ENCODE measurements at regions not wholly inside any gene's neighbourhood (a gene's known extent, or its start where the extent isn't known, plus 50 kb on each side); places are given as distances from the start of the nearest gene placed in this dataset.

- TF ChIP-seq, protein P1, sequence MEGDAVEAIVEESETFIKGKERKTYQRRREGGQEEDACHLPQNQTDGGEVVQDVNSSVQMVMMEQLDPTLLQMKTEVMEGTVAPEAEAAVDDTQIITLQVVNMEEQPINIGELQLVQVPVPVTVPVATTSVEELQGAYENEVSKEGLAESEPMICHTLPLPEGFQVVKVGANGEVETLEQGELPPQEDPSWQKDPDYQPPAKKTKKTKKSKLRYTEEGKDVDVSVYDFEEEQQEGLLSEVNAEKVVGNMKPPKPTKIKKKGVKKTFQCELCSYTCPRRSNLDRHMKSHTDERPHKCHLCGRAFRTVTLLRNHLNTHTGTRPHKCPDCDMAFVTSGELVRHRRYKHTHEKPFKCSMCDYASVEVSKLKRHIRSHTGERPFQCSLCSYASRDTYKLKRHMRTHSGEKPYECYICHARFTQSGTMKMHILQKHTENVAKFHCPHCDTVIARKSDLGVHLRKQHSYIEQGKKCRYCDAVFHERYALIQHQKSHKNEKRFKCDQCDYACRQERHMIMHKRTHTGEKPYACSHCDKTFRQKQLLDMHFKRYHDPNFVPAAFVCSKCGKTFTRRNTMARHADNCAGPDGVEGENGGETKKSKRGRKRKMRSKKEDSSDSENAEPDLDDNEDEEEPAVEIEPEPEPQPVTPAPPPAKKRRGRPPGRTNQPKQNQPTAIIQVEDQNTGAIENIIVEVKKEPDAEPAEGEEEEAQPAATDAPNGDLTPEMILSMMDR (IDR thresholded peaks at IDR 0.05; ENCODE audit: unreplicated experiment in 3 of 3) = no peak
- peak overlapping the region in 2 of 3 experiments; percentile 25 to 42 for H3K27ac Mint-ChIP-seq
- no peaks in the 10 kb centered on the region for H3K9me3 Mint-ChIP-seq
- no peaks in the 10 kb centered on the region for H3K36me3 Mint-ChIP-seq (ENCODE audit: low read depth)
- peak overlapping the region in 1 of 3 experiments; percentile 1 for H3K4me3 Mint-ChIP-seq
- peaks cover 46% of the 10 kb centered on the region for H3K4me1 Mint-ChIP-seq
- H3K27me3 Mint-ChIP-seq (ENCODE audit: low read depth) = peaks cover 16% of the 10 kb centered on the region
Measured at GRCh38 chr16:73798471-73798870, 498.1 kb upstream of the PSMD7 start.

DNA sequence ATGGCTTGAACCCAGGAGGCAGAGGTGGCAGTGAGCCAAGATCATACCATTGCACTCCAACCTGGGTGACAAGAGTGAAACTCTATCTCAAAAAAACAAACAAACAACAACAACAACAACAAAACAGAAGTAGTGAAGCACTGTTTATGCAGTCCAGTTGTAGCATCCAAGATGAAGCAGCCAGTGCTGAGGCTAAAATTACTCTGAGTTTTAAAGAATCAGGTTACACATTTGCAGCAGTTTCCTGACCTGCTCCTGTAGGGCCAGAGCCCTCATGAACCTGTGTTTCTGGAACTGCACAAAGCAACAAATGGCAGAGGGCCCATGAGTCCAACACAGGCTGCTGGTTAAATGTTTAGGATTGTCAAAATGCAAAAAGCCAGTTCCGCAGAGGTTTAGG lies 499.5 kb upstream of the PSMD7 start:
- Mint-ChIP-seq H3K27me3 (ENCODE audit: low read depth) (peaks cover 24% of the 10 kb centered on the region), H3K27ac (peak overlapping the region in 2 of 3 experiments; percentile 38 to 62), H3K9me3 (no peaks in the 10 kb centered on the region), H3K36me3 (ENCODE audit: low read depth) (no peaks in the 10 kb centered on the region), H3K4me3 (no peak overlapping the region), H3K4me1 (peaks cover 59% of the 10 kb centered on the region)
- TF ChIP-seq, protein P1 (IDR thresholded peaks at IDR 0.05; ENCODE audit: unreplicated experiment in 3 of 3) = no peak

DNA sequence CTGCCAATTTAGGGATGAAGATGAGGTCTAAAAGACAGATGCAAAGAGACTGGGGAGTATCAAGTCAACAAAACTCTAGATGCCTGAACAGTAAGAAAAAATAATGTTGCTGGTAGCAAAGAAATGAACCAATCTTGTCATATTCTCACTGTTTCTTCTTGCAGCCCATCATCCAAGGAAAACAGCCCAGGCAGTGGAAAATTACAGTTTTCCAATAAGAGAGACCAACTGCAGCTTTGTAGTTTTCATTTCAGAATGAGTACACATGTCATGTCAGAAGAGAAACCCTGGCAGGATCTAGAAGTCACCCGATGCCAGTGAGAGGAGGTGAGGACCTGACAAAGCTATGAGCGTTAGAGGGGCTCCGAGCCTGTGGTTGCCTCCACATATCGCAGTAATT lies 500.4 kb upstream of the PSMD7 start:
- Mint-ChIP-seq H3K27ac (peak overlapping the region in 2 of 3 experiments; percentile 73 to 84), H3K27me3 (ENCODE audit: low read depth) (peaks cover 28% of the 10 kb centered on the region), H3K4me3 (peak overlapping the region in 1 of 3 experiments; percentile 12), H3K4me1 (peaks cover 64% of the 10 kb centered on the region), H3K36me3 (ENCODE audit: low read depth) (no peaks in the 10 kb centered on the region), H3K9me3 (no peaks in the 10 kb centered on the region)
- TF ChIP-seq, protein P1 (IDR thresholded peaks at IDR 0.05; ENCODE audit: unreplicated experiment in 3 of 3) = no peak

DNA sequence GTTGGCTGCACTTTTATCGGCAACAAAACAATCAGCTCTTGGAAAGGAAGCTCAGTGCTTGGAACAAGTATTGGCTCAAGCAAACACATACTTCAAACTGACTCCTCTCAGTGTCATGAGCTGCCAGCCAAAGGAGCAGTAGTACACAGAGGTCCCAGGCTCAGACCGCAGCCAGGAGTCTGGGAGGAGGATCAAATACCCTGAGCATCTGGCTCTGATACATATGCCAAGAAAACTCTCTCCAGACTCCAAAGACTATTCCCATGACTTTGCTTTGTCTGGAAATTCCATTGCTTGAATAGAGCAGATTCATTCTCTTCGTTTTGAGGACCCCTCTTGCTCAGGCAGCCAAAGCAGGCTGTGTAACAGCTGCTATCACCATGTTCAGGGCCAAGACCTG lies 501.6 kb upstream of the PSMD7 start:
- peak overlapping the region in 2 of 3 experiments; percentile 7 to 53 for H3K4me3 Mint-ChIP-seq
- TF ChIP-seq, protein P1 (IDR thresholded peaks at IDR 0.05; ENCODE audit: unreplicated experiment in 3 of 3) = no peak
- H3K36me3 Mint-ChIP-seq (ENCODE audit: low read depth) = no peaks in the 10 kb centered on the region
- H3K4me1 Mint-ChIP-seq = peaks cover 70% of the 10 kb centered on the region
- peak overlapping the region in 2 of 3 experiments; percentile 90 for H3K27ac Mint-ChIP-seq
- no peaks in the 10 kb centered on the region for H3K9me3 Mint-ChIP-seq
- peaks cover 23% of the 10 kb centered on the region for H3K27me3 Mint-ChIP-seq (ENCODE audit: low read depth)

DNA sequence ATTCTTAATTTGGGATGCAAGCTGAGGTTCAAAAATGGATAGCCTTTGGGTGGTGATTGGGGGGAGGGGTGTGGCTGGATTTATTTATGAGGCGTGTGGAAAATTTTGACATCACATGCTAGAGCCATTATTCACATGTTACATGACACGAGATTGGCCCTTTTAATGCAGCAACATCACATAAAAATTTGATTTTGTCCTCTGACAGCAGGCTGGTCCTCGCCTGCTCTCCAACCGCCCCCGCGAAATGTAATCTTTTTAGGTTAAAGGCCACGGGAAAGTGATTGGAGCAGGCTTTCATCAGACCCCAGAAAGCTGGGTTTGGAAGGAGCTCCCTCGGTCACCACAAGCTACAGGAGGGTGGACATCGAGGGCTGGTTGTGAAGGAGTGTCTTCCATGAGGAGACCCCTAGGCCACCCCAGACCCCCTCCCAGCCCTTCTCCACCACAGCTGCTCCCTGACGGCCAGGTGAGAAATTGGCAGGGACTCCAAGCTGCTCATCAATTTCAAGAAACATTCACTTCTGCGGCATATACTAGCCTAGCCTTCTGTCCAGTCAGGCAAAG lies 502.7 kb upstream of the PSMD7 start:
- peaks cover 23% of the 10 kb centered on the region for H3K27me3 Mint-ChIP-seq (ENCODE audit: low read depth)
- peak overlapping the region in 1 of 3 experiments; percentile 44 for H3K4me3 Mint-ChIP-seq

More for the DNA sequence above, 502.7 kb upstream of the PSMD7 start:
- H3K27ac Mint-ChIP-seq = peak overlapping the region; percentile 12 to 90 (median 90)
- no peaks in the 10 kb centered on the region for H3K36me3 Mint-ChIP-seq (ENCODE audit: low read depth)
- TF ChIP-seq, protein P1 (IDR thresholded peaks at IDR 0.05; ENCODE audit: unreplicated experiment in 3 of 3) = no peak
- H3K4me1 Mint-ChIP-seq = peaks cover 75% of the 10 kb centered on the region
- no peaks in the 10 kb centered on the region for H3K9me3 Mint-ChIP-seq

All from nephron (organoid).